ENCODE measurements at regions not wholly inside any gene's neighbourhood (a gene's known extent, or its start where the extent isn't known, plus 50 kb on each side); places are given as distances from the start of the nearest gene placed in this dataset.

DNA sequence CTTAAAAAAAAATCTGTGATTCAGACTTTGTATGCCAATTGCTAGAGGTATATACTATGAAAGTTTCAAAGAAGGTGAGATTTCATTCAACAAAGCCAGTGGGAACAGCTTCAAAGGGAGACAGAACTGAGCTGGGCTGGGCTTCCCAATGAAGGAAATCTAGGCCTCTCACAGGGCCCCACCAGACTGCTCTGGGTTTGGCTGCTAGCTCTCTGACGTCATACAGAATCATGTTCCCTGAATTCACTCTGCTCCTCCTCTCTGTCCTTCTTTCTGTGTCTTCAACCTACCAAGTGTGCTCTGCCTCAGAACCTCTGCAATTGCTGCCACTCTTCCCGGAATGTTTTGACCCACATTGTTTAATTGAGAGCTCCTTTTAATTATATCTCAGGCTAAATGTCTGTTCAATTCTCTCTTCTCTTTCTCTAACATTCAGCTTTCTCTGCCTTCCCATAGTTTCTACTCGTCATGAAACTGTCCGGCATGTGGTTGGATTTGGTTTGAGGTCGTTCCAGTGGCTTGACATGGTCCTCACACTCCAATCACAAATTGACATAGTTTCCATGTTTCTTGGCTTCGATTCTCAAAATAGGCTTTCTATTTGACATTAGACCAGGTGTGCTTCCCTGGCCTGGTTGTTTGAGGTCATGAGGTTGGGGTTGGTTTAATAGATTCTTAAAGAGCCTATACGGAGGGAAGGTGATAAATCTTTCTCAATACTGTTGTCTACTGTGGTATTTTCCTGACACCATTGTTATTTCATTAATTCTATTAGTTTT, 282.1 kb upstream of the EMCN start:
- TF ChIP-seq, protein P1, sequence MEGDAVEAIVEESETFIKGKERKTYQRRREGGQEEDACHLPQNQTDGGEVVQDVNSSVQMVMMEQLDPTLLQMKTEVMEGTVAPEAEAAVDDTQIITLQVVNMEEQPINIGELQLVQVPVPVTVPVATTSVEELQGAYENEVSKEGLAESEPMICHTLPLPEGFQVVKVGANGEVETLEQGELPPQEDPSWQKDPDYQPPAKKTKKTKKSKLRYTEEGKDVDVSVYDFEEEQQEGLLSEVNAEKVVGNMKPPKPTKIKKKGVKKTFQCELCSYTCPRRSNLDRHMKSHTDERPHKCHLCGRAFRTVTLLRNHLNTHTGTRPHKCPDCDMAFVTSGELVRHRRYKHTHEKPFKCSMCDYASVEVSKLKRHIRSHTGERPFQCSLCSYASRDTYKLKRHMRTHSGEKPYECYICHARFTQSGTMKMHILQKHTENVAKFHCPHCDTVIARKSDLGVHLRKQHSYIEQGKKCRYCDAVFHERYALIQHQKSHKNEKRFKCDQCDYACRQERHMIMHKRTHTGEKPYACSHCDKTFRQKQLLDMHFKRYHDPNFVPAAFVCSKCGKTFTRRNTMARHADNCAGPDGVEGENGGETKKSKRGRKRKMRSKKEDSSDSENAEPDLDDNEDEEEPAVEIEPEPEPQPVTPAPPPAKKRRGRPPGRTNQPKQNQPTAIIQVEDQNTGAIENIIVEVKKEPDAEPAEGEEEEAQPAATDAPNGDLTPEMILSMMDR (IDR thresholded peaks at IDR 0.05), result no peak
- TF ChIP-seq POLR2A (IDR thresholded peaks at IDR 0.05), result no peak

Data from right lobe of liver (tissue), 4 donors.